RKO (cell line): ENCODE measurements at regions not wholly inside any gene's neighbourhood (a gene's known extent, or its start where the extent isn't known, plus 50 kb on each side); places are given as distances from the start of the nearest gene placed in this dataset.

Experiments
- DNase-seq: peaks from one replicate; pipeline ENCODE4 v3.0.0-alpha.2; 2016; ENCODE audit warnings: low spot score

GRCh38 chr15:39350785-39351184, 230.1 kb upstream of the THBS1 start:
- DNase-seq = no peak

DNA sequence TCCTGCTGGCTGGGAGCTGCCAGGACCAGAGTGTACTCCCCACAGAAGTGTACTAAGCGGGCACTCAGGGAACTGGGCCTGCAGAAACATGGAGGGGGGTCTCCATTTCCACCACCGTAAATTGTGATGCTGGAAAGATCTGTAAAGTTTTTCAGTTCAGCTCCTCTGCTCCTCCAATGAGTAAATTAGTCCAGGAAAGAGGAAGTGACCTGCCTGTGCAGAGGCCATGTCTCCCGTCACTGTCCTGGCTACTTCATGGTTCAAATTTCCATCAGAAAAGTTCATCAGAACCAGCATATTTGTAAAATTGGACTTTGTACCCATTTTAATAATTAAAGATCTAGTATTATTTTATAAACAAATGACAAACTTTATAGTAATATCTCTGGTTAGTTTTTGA, 226.7 kb upstream of the THBS1 start:
- no peak for DNase-seq

GRCh38 chr15:39357480-39358268, 223.2 kb upstream of the THBS1 start:
- no peak for DNase-seq

- no peak for DNase-seq
Measured at GRCh38 chr15:39358441-39359041, 222.3 kb upstream of the THBS1 start.

DNA sequence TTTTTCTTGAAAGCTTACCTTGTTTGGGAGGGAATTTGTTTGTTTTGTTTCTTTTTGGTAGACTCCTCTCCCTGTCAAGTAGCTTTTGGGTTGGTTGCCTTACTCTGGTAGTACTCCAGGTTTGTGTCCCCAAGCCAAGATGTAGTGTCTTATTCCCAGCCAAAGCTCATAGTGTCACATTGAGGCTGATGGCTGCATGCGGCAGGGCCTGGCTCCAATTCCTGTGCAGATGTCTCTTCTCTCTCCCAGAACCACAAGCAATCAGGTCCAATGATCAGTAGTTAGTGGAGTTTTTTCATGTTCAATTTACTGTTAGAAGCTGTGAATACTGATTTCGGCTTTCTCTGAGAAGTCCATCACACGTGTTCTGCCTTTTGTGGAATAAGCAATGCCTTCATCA, 221.1 kb upstream of the THBS1 start:
- DNase-seq = no peak

GRCh38 chr15:39360452-39360851, 220.4 kb upstream of the THBS1 start:
- DNase-seq = no peak

DNA sequence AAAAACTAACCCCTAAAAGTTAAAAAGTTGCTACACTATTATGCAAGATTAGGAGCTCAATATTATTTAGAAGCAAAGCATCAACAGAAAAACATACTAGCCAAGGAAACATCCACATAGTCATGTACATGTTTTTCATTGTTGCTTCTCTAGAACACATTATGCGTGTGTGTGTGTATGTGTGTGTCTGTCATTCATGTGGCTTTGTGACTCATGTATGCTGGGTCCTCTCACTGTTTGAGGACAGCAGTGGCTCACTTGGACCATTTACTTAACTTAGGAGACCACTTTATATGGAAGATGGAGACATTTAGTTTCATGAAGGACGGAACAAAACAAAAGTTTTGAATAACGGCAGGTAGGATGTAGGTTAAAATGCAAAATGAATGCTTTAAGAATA, 219.4 kb upstream of the THBS1 start:
- no peak for DNase-seq

GRCh38 chr15:39362821-39363561, 217.9 kb upstream of the THBS1 start:
- DNase-seq = no peak

GRCh38 chr15:39363761-39364586, 216.9 kb upstream of the THBS1 start:
- DNase-seq = no peak

DNA sequence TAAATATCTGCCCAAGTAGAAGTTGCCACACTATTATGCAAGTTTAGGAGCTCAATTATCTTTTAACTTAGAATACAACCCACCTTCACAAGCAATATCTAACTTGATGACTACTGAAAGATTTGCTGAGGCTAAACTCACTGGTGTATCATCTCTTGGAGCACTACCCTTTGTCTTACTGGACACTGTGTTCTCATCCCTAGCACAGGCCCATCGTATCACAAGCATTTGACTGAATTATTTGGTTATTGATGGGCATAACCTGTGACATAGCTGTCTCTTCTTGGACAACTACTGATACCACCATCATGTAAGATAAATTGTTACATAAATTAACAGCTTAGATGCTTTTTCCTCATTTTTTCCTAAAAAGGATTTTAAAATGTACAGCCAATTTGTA, 216.2 kb upstream of the THBS1 start:
- DNase-seq = no peak

GRCh38 chr15:39365161-39365560, 215.7 kb upstream of the THBS1 start:
- no peak for DNase-seq

DNA sequence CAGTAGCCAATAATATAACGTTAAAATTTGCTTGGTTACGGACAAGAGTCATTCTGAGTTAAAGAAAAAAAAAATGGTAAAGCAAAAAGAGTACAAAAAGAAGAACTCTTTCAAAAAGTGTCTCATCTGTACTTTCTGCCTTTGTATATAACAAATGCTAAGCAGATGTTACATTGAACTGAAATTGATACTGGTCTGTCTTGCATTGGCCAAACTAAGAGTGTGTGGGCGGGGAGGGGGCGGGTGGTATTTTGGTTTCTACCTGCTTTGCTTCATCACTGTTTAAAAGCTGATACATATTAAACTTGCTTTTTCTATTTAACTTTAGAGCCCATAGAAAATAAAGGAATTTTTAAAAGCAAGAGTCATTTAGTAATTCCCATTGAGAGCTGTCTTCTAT, 215.0 kb upstream of the THBS1 start:
- DNase-seq = no peak

DNA sequence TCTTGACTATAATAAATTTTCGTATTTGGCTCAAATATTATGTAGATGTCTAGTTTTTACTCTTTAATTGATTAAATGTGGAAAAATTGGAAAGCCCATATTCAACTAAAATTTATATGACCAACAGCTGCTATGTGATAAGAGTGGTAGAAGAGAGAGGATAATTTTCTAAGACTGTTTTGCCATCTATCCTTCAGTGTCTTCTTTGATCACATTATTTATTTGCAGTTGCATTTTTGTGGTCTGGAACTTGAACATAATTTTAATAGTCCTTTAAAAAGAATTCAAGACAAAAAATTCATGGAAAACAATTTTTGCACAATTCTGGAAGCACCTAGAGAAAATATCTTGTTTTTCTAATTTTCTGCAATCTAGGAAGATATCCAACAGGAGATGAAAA, 213.3 kb upstream of the THBS1 start:
- DNase-seq = no peak

GRCh38 chr15:39369768-39370167, 211.1 kb upstream of the THBS1 start:
- no peak for DNase-seq

DNA sequence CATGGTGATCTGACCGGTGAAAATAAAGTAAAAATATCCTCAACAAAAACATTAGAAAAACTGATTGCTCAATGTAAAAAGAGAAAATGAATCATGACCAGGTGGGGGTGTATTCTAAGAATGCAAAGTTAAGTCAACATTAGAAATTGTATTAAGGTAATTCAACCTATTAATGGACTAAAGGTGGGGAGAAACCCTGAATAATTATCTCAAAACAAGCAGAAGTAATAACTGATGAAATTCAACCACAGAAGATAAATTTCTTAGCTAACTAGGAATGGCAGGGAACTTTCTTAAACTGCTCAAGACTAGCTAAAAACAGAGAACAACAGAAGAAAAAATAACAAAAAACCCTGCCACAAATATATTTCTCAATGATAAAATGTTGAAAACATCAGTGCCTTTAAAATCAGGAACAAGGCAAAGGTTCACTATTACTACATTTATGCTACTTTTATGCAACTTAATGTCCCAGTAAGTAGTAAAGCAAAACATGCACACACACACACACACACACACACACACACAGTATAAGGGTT, 204.4 kb upstream of the THBS1 start:
- no peak for DNase-seq

DNA sequence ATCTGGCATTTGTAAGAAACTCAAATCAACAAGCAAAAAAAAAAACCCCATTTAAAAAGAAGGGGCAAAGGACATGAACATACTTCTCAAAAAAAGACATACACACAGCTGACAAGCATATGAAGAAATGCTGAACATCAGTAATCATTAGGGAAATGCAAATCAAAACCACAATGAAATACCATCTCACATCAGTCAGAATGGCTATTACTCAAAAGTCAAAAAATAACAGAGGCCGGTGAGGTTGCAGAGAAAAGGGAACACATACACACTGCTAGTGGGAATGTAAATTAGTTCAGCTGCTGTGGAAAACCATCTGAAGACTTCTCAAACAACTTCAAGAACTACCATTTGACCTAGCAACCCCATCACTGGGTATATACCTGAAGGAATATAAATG, 199.4 kb upstream of the THBS1 start:
- no peak for DNase-seq

DNA sequence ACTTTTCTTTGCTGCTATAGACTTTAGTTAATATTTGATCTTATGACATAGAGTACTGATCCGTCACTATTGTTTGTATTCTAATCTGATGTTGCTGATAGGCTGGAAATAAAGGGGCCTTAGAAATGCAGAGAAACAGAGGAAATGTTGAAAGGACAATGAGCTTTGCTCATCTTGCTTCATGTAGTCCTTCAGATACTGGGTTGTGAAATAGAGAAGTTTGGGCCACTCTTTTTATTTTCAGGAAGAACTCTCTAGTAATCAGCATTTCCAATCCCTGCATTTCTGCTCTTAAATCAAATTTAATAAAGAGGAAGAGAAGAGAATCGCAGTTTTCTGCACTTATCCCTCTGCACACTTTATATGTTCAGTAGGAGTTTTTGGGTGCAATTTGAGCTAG, 192.8 kb upstream of the THBS1 start:
- no peak for DNase-seq

DNA sequence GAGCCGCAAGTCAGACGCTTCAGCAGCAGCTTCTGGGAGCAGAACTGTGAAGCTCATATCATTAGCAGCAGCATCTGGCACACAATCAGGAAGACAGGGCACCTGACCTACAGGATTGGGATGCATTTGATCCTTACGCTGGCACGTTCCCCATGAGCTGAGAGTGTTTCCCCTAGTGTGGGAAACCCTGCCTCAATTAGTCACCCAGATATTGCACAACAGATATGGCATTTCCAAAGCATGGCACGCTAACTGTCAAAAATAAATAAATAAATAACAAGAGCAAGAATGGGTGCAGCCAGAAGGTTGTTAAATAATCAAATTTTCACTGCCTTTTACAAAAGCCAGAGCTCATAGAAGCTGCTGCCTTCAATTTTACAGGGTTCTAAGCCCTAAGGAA, 189.6 kb upstream of the THBS1 start:
- no peak for DNase-seq

- no peak for DNase-seq
Measured at GRCh38 chr15:39392469-39393047, 188.3 kb upstream of the THBS1 start.

- no peak for DNase-seq
Measured at GRCh38 chr15:39393575-39394335, 187.1 kb upstream of the THBS1 start.

GRCh38 chr15:39394496-39394895, 186.4 kb upstream of the THBS1 start:
- no peak for DNase-seq
